NCI-H2081 (cell line): ENCODE measurements at regions not wholly inside any gene's neighbourhood (a gene's known extent, or its start where the extent isn't known, plus 50 kb on each side); places are given as distances from the start of the nearest gene placed in this dataset.
"Not testable (repeated sequence)": the region's sequence is repeated elsewhere in the genome, so short reads cannot be mapped to it uniquely, and the experiment has no call there.

Experiments
- DNase-seq, 2 experiments: peaks; one replicate each; lab custom pipeline; 2025; lab: John Stamatoyannopoulos, UW

DNA sequence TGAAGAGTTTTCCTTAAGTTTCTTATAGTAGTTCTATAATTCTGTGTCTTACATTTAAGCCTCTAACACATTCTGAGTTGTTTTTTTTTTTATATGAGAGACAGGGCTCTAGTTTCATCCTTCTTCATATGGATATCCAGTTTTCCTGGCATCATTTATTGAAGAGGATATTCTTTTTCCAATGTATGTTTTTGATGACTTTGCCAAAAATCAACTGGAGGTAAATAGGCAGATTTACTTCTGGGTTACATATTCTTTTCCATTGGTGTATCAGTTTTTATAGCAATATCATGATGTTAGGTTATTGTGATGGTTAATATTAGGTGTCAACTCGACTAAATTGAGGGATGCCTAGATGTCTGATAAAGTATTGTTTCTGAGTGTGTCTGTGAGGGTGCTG lies 650.7 kb upstream of the GRID2 start:
- DNase-seq = no peak

DNA sequence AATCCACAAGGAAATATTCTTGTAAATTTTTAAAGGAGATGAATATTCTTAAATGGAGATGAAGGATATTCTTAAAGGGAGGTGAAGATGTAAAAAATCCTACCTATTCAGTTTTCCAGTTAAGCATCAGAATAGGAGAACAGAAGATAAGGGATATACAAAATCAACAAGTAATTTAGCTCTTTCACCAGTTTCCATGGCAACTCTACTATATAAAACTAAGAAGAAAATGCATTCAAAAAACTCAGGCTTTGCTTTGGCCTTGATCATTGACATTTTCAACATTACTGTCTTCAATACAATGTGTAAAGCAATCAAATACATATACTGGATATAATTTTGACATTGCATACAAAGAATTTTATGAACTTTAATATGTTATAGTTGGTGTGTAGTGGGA lies 622.7 kb upstream of the GRID2 start:
- DNase-seq = no peak

DNA sequence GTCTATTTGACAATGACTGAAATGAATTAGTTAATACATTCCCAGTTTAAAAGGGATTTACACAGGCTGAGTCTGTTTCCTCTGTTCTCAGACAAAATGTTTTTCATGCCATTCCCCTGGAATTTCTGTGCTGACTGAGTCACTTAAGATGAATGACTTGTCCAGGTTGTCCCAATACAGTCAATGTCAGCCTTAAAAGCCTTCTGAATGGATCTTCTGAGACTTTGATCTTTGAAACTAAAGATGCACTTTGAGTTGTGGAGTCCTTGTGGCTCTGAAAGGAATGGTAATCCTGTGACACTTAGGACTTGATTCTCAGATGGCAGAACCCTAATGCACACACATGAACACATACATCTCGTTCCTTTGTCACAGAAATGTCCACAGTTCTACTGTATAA lies 622.2 kb upstream of the GRID2 start:
- no peak for DNase-seq

DNA sequence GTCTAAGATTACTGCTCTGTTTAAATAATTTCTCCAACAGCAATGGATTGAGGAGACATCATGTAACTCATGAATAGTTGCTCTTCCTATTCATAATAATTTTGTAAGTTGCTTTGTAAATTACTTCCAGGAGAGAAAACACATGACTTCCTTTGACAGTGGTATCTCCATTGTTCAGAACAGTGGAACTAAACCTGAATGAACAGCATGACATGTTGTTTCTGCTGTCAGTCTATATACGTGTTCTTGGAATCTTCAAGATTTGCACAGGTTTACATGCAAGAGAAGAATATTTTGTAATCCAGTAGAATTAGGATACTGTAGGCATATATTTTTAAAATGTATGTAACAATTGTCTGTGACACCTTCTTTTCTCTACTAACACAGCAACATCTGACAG lies 618.8 kb upstream of the GRID2 start:
- DNase-seq = no peak

DNA sequence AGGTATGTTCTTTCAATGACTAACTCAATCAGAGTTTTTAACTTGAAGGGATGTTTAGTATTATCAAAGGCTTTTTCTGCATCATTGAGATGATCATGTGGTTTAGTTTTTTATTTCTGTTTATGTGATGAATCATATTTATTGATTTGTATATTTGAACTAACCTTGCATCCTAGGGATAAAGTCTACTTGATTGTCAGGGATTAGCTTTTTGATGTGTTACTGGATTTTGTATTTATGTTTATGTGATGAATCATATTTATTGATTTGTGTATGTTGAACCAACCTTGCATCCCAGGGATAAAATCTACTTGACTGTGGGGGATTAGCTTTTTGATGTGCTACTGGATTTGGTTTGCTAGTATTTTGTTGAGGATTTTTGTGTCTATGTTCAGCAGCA lies 615.4 kb upstream of the GRID2 start:
- DNase-seq = no peak

DNA sequence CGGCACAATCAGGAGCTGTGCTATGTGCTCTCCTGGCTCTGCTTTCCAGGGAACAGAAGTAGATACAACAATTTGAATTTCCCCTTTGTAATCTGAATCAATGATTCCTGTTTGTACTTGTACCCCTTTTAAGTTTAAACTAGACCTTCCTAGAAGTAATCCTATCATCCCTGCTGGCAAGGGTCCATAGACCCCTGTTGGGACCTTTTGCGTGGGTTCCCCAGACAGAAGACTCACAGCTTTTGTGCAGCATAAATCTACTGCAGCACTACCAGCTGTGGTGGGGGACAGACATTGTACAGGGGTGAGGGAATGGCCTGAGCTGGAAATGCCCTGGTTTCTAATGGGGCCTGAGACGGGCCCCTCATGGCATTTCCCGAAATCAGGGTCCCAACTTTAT lies 604.1 kb upstream of the GRID2 start:
- DNase-seq = not testable (repeated sequence)

DNA sequence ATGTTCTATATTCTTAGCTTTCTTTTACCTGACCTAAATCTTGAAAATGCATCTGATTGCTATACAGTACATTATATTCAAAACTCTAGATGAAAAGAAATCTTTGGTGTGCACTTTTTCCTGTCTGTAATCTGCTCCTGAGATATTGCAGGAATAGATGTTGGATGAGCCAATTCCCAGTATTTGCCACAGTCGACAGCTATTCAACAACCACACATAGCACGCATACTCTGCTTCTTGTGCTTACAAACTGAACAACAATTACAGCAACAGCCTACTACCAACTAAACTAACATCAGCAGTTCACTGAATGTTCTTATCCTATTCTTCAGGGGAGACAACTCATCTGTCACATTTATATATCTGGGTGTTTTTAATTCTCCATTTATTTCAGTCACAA lies 573.9 kb upstream of the GRID2 start:
- no peak for DNase-seq

DNA sequence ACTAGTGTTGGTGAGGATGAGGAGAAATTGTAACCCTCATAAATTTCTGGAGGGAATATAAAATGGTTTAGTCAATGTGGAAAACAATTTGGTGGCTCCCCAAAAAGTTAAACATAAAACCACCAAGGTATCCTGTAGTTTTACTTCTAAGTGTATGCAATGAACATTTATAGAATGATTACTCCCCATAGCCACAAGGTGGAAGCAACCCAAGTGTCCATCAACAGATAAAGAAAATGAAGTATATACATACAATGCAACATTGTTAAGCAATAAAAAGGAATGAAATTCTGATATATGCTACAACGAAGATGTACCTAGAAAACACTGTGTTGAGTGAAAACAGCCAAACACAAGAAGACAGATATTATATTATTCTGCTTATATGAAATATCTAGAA lies 569.1 kb upstream of the GRID2 start:
- DNase-seq = peak in 1 of 2 experiments; percentile 0

DNA sequence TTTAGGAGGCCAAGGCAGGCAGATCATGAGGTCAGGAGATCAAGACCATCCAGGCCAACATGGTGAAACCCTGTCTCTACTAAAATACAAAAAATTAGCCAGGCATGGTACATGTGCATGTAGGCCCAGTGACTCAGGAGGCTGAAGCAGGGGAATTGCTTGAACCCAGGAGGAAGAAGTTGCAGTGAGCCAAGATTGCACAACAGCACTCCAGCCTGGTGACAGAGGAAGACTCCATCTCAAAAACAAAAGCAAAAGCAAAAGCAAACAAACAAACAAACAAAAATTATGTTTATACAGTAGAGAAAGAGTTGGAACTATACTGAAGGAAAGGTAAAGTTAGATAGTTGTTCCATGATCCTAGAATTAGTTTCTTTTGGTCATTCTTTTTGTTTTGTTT lies 564.9 kb upstream of the GRID2 start:
- DNase-seq = not testable (repeated sequence)

DNA sequence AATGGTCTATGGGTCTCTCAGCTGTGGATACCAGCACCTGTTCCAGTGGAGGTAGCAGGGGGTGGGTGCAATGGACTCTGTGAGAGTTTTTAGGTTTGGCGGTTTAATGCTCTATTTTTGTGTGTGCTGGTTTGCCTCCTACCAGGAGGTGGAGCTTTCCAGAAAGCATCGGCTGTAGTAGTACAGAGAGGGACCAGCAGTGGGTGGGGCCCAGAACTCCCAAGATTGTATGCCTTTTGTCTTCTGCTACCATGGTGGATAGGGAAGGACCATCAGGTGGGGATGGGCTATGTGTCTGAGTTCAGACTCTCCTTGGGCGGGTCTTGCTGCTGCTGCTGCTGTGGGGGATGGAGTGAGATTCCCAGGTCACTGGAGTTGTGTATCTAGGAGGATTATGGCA lies 557.2 kb upstream of the GRID2 start:
- no peak for DNase-seq

DNA sequence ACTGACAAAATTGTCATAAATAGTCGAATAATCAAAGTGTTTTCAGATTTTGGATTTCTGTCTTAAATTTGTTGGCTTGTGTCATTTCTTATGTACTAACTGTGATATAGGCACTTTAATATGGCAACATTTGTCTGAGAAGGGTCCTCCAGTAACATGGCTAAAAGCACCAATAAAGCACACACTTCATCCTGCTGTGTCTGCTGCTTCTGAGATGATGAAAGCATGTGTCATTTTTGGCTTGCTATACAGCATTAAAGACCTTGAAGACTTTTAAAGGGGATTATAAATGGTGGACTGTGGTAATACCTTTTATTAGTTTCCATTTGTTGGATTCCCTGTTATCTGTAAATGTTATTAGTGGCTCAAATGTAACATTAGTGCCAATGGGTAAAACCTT lies 551.8 kb upstream of the GRID2 start:
- no peak for DNase-seq

DNA sequence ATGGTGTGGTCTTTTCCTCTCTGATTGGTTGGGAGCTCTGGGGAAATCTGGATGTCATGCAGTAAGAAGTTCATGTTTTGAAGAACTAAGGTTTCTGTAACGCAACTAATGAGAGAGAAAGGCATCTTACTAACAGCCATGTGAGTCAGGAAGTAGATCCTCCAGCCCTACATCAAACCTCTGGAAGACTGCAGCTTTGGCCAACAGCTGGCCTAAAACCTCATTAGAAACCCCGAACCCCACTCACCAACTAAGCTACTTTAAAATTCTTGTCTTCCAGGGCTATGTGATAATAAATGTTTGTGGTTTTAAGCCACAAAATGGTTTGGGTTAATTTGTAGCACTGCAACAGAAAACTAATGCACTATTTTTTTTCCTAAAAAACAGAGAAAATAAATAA lies 549.0 kb upstream of the GRID2 start:
- DNase-seq = no peak

DNA sequence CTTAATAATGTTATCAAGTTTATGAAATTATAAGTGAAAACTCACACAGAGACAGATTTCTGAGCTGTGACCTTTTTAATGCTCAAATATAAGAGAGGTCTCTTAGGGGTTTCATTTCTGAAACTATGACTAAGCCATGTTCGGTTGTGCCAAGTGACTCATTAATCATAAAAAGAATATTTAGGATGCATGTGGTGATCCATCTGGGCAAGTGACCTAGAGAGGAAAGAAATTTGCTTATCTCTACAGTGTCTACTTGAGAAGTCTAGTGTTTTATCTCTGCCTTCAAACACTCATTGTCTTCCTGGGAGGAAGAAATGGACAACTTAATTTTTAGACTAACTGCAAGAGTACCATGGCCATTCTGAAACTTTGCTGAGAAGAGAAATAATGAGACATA lies 545.3 kb upstream of the GRID2 start:
- DNase-seq = no peak

DNA sequence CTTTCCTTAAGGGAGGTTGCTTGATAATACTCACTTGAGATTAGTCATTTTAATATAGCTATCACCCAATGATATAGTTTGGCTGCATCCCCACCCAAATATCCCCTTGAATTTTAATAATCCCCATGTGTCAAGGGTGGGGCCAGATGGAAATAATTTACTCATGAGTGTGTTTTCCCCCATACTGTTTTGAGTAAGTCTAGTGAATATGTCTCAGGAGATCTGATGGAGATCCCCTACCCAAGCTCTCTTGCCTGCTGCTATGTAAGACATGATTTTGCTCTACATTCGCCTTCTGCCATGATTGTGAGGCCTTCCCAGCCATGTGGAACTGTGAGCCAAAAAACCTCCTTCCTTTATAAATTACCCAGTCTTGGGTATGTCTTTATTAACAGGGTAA lies 539.7 kb upstream of the GRID2 start:
- DNase-seq = no peak

DNA sequence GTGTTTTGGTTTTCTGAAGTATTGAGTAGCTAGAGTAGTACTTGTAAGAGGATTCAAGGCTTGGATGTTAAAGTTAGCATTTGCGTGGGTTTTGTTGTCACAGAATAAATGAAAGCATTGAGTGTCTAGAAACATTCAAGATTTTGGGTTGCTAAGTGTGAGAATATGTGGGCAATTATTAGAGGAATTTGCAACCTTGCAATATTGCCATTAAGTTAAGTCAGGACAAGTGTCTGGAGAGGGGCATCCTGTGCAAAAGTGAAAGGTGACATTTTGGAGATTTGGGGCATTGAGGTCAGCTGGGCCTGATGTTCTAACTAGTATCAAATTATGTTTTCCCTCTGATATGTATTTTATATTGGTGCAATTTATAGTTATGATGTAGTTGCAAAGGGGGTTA lies 533.9 kb upstream of the GRID2 start:
- no peak for DNase-seq

DNA sequence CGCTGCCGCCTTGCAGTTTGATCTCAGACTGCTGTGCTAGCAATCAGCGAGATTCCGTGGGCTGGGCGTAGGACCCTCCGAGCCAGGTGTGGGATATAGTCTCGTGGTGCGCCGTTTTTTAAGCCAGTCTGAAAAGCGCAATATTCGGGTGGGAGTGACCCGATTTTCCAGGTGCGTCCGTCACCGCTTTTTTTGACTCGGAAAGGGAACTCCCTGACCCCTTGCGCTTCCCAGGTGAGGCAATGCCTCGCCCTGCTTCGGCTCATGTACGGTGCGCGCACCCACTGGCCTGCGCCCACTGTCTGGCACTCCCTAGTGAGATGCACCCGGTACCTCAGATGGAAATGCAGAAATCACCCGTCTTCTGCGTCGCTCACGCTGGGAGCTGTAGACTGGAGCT lies 512.1 kb upstream of the GRID2 start:
- DNase-seq = peak in 1 of 2 experiments; percentile 29

DNA sequence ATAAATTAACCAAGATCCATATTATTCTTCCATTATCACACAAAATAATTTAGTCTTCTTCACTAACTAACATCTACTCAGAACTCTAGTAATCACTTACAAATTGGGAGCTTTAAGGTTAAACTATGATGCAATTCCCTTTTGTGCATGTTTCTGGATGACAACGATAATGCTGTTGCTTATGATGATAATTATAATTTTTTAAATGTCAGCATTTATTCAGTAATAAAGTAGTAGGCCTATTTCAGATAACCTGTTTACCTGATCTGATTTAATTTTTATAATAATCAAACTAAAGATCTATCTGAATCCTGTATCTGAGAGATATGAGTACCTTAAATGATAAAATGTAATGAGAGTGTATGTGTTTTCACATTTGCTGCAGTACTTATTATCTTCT lies 507.8 kb upstream of the GRID2 start:
- no peak for DNase-seq

DNA sequence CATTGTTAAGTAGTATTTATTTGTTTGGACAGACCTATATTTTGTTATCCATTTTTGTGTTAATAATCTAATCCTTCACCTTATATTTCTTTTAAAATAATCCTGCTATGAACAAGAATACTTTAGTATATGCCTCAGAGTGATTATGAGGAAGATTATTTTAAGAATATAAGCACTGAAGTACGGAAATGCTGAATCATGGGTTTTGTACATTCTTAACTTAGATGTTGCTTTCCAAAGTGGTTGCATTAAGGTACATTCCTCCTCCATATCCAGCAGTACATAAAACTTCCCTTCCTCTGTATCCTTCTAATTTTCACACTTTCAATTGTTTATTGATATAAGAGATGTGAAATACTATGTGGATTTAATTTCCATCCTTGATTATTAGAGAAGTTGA lies 491.4 kb upstream of the GRID2 start:
- DNase-seq = no peak

DNA sequence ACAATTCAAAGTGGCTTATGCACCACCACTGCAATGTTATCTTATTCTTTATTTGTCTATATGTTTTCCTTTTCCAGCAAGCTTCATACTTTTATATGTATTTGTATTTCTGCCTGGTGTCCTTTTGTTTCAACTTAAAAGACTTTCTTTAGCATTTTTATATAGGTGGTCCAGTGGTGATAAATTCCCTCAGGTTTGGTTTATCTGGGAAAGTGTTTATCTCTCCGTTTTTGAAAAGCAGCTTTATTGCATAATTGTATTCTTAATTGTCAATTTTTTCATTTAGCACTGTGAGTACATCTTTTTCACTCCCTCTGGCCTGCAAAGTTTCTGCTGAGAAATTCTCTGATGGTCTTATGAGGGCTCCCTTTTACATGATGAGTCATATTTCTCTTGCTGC lies 479.0 kb upstream of the GRID2 start:
- DNase-seq = no peak

DNA sequence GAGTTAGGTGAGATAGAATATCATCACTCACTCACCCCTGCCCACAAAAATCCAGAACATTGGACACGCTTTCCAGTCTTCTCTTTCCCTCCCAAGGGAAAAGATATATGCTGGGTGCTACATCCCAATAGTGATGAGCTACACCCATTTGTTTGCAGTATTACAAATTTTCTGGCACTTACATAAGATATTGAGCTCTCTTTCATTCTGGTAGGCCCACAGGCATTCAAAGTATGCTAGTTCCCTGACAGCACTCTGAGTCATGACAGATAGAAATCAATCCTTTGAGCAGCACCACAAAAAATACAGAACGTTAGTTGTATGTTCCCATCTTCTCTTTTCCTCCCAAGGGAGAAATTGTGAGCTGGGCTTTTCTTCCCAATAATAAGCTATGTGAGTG lies 477.6 kb upstream of the GRID2 start:
- no peak for DNase-seq

DNA sequence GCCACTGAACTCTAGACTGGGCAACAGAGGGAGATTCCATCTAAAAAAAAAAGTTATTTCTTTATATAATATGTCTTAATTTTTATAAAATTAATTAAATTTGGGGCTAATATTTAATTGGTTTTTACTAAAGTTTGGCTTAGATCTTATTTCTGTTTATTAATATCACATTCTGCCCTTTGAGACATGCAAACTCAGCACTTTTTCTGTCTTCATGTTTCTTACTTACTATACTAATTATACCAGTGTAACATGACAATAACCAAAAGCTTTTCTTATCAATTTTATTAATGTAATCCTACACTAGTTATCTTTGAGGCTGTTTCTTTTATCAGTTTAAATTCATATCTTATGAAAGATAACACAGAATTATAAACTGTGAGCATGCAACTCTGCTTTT lies 475.9 kb upstream of the GRID2 start:
- DNase-seq = no peak

DNA sequence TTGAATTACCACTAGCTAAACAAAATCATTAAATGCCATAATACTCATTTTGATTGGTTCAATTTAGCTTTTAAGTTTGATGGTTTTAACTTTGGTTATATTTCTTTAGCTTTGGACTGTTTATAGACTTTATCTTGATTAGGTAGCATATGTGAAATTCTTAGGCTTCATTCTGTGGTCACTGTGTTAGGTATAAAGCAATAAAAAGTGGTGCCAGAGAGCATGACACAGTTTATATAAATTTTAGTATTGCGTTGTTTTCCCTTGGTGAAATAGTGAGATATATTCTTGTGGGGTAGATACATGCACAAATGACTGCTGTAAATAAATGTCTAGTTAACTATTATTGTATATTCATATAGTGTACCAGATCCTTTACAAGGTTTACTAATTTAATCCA lies 474.2 kb upstream of the GRID2 start:
- no peak for DNase-seq

DNA sequence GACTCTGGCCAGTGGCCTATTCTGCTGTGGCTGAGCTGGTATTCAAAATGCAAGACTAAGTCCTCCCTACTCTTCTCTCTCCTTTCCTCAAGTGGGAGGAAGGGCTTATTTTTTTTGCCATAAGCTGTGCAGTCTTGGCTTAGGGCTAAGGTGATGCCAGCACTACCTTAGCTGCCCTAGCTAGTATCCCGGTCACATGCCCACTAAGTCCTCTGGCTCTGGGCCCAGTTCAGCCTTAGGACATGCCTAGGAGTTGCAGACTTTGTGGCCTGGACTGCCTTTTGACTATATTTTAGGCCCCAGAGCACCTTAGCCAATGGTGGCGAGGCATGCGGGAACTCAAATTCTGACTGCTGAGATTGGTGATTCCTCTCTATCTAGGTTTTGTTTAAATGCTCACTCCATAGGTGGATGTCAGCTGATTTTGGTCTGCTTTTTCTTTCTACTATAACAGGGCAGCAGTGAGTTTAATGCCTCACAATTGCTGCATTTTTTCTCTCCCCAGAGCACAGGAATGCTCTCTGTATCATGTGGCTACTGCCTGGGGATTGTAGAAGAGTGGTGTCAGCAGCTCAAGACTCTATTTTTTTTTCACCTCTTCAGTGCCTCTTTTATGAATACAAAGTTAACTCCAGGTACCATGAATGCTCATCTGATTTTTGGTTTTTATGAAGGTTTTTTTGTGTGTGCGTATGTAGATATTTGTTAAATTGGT lies 472.9 kb upstream of the GRID2 start:
- no peak for DNase-seq

DNA sequence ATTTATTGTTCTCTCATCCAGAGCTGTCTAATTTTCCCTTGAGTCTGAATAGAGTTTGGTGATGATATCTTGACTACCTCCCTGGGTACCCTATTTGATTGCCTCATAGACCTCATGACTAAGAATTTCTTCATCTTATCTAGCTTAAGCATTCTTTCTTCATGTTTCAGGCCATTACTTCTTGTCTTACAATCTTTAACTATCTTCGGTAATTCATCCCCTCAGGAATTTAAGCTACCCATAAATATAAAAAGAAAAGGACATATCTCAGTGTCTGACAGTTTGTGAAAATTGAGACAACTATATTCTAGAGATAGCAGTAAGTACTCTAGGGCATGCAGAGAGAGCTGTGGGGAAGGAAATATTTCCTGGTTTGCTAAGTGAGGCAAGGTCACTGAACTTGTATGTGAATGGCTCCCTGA lies 466.1 kb upstream of the GRID2 start:
- no peak for DNase-seq
